Frontal cortex (tissue), 3 donors: ENCODE measurements at regions not wholly inside any gene's neighbourhood (a gene's known extent, or its start where the extent isn't known, plus 50 kb on each side); places are given as distances from the start of the nearest gene placed in this dataset.
"Not testable (repeated sequence)": the region's sequence is repeated elsewhere in the genome, so short reads cannot be mapped to it uniquely, and the experiment has no call there.

Experiments used
- DNase-seq, 2 donors: peaks; one replicate each; pipeline ENCODE4 v3.0.0; 2012; ENCODE audit warnings: low spot score in 2 of 2
- FAIRE-seq: peaks from 2 replicates; lab custom pipeline; 2012; peaks lifted over from hg19 to GRCh38; lab: Jason Lieb, UNC
- donor health status: control.
- donor health status: control.
- donor health status: control.

DNA sequence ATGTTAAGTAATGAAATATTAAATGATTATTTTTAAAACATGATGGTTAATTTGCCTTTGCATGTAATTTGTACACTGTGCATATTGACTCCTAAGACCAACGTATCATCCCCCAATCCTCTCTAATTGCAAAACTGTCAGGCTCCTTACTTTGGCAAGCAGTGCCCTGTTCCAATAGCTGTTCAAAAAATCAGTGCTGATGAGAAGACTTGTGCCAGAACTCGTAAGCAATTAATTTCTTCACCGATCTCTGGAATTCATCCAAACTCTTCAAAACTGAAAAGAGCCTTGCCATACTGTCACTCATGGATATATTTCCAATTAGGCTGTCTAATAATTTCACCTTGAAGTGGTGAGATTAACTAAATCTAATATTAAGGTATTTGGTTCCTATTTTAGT, 493.9 kb upstream of the NDST4 start:
- FAIRE-seq (no peak), DNase-seq (no peak)

DNA sequence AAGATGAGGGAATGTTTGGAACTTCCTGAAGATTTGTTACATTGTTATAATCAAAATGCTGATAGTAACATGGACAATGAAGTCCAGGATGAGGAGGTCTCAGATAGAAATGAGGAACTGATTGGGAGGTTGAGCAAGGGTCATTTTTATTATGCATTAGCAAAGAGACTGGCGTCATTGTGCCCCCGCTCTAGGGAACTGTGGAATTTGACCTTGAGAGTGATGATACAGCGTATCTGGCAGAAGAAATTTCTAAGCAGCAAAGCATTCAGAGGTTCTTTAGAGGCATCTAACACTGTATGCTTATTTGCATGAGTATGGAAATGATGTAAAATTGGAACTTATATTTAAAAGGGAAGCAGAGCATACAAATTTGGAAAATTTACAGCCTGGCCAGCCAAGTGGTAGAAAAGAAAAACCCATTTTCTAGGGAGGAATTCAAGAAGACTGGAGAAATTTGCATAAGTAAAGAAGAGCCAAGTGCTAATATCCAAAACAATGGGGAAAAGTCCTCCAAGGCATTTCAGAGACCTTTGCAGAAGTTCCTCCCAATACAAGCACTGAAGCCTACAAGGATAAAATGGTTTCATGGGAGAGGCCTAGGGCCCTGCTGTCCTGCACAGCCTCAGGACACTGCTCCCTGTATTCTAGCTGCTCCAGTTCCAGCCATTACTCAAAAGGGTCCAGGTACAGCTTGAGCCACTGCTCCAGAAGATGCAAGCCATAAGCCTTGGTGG, 483.0 kb upstream of the NDST4 start:
- DNase-seq, result no peak

GRCh38 chr4:115580901-115581300, 467.5 kb upstream of the NDST4 start:
- DNase-seq, result no peak
- no peak for FAIRE-seq

More for the DNA sequence above, 483.0 kb upstream of the NDST4 start:
- FAIRE-seq, result no peak

DNA sequence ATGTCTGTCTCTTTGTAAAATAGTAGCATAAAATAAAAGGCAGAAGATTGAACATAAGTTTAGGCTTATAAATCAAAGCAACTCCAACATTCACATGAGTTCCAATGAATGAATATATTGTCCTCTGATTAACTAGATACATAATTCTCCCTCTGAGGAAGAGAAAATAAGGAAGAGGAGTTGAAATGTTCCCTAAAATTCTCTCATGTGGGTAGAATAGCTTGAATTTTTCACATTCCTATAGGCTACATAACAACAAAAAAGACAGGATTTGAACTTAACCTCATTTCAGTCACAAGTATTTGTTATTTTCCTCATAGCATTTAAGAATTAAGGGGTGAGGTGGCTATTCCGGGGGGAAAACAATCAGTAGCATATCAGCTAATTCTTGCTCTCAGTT, 462.4 kb upstream of the NDST4 start:
- DNase-seq, result no peak
- no peak for FAIRE-seq

DNA sequence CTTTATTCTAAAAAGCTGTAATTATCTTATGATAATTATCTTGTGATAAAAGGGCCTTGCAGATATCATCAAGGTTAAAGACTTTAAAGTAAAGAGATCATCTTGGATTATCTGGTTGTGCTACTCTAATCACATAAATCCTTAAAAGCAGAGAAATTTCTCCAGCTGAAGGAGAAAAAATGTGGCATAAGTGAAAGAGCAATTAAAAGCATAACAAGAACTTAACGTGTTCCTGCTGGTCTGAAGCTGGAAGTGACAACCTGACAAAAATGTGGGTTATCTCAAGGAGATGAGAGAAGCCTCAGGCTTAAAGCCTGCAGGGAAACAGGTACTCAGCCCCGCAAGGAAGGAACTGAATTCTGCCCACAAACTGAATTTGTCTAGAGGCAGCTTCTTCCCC, 449.1 kb upstream of the NDST4 start:
- FAIRE-seq (no peak), DNase-seq (no peak)

DNA sequence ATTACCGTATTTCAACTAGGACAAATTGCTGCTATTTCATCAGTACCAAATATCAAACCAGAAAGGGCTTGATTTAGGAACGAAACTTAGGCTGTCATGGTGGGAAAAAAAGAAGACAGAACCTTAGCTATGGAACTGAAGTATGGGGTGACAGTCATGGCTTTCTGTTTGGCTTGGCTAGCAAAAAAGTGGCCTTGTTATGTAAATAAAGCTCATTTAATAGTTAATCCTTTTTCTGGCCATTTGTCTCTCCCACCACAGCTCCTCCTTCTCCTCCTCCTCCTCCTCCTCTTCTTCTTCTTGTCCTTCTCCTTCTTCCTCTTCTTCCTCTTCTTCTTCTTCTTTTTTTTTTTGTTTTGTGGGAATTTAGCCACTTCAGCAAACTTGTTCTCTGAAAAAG, 434.7 kb upstream of the NDST4 start:
- FAIRE-seq, result no peak
- no peak for DNase-seq

DNA sequence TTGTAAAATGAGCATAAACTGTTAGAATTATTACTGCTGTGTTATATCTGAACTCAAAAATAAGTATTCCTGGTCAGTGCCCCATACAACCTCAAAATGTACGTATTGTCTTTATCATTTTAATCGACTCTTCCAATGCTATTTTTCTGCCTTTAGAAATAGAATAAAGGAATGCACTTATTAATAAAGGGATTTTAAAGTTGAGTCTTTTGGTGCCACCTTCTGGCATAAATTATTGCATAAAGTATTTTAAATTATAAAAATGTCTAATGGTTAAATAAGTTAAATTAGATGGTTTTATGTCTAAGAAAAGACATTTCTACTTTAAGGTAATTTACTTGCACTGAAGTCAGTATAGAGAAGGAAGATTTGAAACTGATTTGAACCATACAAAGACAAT, 424.0 kb upstream of the NDST4 start:
- peak; percentile 57 for FAIRE-seq
- no peak for DNase-seq

- DNase-seq (no peak), FAIRE-seq (no peak)
Observed at GRCh38 chr4:115529126-115529525, 415.7 kb upstream of the NDST4 start.

- DNase-seq, FAIRE-seq: not testable (repeated sequence)
Observed at GRCh38 chr4:115519476-115519875, 406.1 kb upstream of the NDST4 start.

- FAIRE-seq (no peak), DNase-seq (no peak)
Observed at GRCh38 chr4:115515772-115516171, 402.4 kb upstream of the NDST4 start.

DNA sequence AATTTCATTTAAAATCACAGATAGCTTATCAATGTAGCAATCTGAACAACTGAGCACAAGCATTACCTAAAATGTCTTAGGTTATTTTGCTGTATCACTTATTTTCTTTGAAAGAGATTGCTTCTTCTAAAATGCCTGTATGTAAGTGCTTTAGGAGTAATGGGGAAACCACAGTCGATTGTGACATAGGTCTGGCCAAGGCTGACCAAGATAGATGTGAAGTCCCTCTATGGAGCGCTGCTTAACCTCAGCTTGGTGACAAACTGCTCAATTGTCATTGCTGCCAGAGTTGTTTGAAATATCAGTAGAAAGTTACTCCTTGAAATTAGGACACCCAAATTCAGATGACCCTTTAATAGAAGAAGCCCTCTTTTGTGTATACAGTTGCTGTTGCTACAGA, 401.9 kb upstream of the NDST4 start:
- DNase-seq, result no peak

DNA sequence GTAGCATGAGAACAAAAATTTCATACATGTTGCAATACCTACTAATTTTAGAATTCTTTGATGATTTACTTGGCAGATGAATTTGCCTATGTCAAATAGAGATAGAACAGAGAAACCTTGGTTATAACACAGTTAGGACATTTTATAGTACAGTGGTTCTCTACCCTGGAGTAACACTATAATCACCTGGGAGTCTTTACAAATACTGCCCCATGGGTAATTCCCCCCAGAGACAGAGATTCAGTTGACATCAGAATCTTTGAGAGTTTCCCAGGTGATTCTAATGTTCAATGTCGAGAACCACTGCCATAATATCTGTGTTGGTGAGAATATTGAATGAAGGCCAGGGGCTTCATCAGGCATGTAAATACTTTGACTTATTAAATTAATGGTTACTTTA, 401.3 kb upstream of the NDST4 start:
- DNase-seq, result no peak
- FAIRE-seq, result no peak

More for the DNA sequence above, 401.9 kb upstream of the NDST4 start:
- no peak for FAIRE-seq

DNA sequence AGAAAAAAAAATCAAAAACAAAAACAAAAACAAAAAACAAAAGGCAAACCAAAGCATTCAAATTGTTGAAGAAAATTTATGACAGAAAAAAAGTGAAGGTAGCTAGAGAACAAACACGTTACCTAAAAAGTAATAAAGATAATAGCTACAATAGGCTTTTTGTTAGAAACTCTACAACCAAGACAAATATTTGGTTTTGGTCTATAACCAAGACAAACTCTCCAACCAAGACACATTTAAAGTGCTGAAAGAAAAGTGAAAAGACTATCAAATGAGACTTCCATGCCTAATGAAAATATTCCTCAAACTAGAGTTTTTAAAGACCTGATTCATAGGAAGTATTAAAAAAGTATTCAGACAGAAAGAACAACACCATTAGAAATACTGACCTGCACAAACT, 391.9 kb upstream of the NDST4 start:
- DNase-seq (no peak), FAIRE-seq (no peak)

DNA sequence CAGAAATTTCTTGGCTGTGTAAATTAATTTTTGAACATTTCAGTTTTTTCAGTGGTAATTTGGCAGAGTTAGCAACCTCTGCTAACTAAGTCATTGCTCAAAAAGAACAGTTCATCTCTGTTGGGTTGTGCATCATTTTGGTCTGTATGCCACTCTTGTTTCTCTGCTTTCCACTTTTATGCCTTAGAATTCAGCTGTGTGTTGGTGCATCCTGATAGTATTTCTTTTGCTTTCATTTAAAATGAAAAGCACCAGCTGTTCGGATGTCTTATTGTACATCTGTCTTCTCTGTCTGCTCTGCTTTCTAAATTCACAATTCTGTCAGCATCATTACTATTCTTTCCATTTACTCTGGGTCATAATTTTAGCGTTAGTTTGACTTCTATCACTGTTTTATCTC, 388.2 kb upstream of the NDST4 start:
- DNase-seq (no peak), FAIRE-seq (no peak)

DNA sequence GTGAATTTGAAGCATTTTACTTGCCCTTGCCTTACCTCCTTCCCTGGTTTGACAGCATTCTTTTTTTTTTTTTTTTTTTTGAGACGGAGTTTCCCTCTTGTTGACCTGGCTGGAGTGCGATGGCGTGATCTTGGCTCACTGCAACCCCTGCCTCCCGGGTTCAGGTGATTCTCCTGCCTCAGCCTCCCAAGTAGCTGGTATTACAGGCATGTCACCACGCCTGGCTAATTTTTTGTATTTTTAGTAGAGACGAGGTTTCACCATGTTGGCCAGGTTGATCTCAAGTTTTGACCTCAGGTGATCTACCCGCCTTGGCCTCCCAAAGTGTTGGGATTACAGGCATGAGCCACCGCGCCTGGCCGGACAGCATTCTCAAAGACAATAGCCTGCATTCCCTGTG, 380.4 kb upstream of the NDST4 start:
- FAIRE-seq, result not testable (repeated sequence)

DNA sequence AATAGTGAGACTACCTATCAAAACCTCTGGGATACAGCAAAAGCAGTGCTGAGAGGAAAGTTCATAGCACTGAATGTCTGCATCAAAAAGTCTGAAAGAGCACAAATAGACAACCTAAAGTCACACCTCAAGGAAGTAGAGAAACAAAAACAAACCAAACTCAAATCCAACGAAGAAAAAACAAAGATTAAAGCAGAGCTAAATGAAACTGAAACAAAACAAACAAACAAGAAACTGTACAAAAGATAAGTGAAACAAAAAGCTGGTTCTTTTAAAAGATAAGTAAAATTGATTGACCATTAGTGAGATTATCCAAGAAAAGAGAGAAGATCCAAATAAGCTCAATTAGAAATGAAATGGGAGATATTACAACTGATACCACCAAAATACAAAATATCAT, 378.3 kb upstream of the NDST4 start:
- FAIRE-seq (no peak), DNase-seq (no peak)

More for the DNA sequence above, 380.4 kb upstream of the NDST4 start:
- not testable (repeated sequence) for DNase-seq

GRCh38 chr4:115489279-115489678, 375.9 kb upstream of the NDST4 start:
- DNase-seq (no peak), FAIRE-seq (no peak)

GRCh38 chr4:115485402-115485801, 372.0 kb upstream of the NDST4 start:
- no peak for FAIRE-seq

DNA sequence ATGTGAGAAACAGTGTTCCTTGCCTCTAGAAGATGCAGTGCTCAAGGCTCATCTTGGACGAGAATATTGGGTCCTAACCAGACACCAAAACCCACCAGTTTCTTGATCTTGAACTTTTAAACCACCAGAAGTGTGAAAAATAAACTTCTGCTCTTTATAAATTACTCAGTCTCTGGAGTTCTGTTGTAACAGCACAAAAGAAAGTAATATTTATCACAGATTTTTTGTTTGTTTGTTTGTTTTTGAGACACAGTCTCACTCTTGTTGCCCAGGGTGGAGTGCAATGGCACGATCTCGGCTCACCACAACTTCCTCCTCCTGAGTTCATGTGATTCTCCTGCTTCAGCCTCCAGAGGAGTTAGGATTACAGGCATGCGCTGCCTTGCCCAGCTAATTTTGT, 371.1 kb upstream of the NDST4 start:
- FAIRE-seq (no peak), DNase-seq (no peak)

More at GRCh38 chr4:115485402-115485801, 372.0 kb upstream of the NDST4 start:
- no peak for DNase-seq

DNA sequence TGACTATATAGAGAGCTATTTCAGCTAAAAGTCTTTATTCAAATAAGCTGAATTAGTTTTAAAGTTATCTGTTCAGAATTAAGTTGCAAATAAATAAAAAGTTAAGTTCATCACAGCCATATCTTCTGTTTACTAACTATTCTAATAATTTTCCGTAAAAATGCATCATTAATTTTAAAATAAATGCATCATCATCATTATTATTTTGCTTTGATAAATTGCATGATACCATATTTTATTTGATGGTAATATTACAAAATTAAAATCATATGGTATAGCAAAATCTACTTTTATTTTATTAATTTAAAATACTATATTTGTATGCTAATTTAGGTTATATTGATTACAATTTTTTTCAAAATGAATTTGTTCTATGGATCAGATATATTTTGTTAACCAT, 357.3 kb upstream of the NDST4 start:
- DNase-seq (no peak), FAIRE-seq (peak; percentile 87)

DNA sequence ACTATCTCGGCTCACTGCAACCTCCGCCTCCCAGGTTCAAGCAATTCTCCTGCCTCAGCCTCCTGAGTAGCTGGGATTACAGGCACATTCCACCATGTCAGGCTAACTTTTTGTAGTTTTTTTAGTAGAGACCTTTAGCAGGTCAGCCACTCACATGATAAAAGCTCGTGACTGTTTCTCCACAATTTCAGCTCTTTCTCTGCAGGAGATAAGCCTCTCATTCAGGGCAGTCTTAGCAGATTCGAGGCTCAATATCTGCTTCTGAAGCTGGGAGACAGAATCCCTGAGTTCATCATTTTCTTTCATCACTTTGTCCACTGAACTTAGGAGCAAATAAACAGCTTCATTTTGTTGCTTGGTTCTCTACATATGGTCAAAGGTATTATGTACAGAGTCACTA, 345.9 kb upstream of the NDST4 start:
- FAIRE-seq, DNase-seq: not testable (repeated sequence)

- no peak for FAIRE-seq
- no peak for DNase-seq
Observed at GRCh38 chr4:115456231-115456630, 342.8 kb upstream of the NDST4 start.
